GM21381 (cell line): ENCODE measurements at regions not wholly inside any gene's neighbourhood (a gene's known extent, or its start where the extent isn't known, plus 50 kb on each side); places are given as distances from the start of the nearest gene placed in this dataset.
"Not testable (repeated sequence)": the region's sequence is repeated elsewhere in the genome, so short reads cannot be mapped to it uniquely, and the experiment has no call there.

Experiments used
- ATAC-seq: cut with Tn5 transposase; IDR thresholded peaks from one replicate; pipeline ENCODE4 v1.9.1; 2021; ENCODE audit warnings: mild to moderate bottlenecking, moderate library complexity; ENCODE audit not compliant: unreplicated experiment

GRCh38 chr15:38726187-38726586 lies 161.6 kb upstream of the RASGRP1 start:
- no peak for ATAC-seq

GRCh38 chr15:38733331-38733730 lies 168.7 kb upstream of the RASGRP1 start:
- no peak for ATAC-seq

GRCh38 chr15:38740206-38740605 lies 175.6 kb upstream of the RASGRP1 start:
- ATAC-seq = no peak

- no peak for ATAC-seq
These were observed 178.5 kb upstream of the RASGRP1 start for GRCh38 chr15:38743147-38743546.

GRCh38 chr15:38745126-38745525 lies 180.5 kb upstream of the RASGRP1 start:
- ATAC-seq = no peak

GRCh38 chr15:38745626-38746025 lies 181.0 kb upstream of the RASGRP1 start:
- ATAC-seq = no peak

- ATAC-seq = no peak
These were observed 181.6 kb upstream of the RASGRP1 start for GRCh38 chr15:38746211-38746610.

- ATAC-seq = no peak
These were observed 184.1 kb upstream of the RASGRP1 start for GRCh38 chr15:38748710-38749109.

GRCh38 chr15:38750786-38751185 lies 186.2 kb upstream of the RASGRP1 start:
- ATAC-seq = no peak

GRCh38 chr15:38755718-38756117 lies 191.1 kb upstream of the RASGRP1 start:
- no peak for ATAC-seq

- no peak for ATAC-seq
These were observed 191.8 kb upstream of the RASGRP1 start for GRCh38 chr15:38756441-38756840.

- no peak for ATAC-seq
These were observed 193.4 kb upstream of the RASGRP1 start for GRCh38 chr15:38758043-38758442.

GRCh38 chr15:38761681-38762080 lies 197.1 kb upstream of the RASGRP1 start:
- no peak for ATAC-seq

- no peak for ATAC-seq
These were observed 204.4 kb upstream of the RASGRP1 start for GRCh38 chr15:38768970-38769369.

- ATAC-seq = no peak
These were observed 204.9 kb upstream of the RASGRP1 start for GRCh38 chr15:38769492-38769891.

GRCh38 chr15:38774076-38774475 lies 209.5 kb upstream of the RASGRP1 start:
- not testable (repeated sequence) for ATAC-seq

GRCh38 chr15:38781196-38781595 lies 216.6 kb upstream of the RASGRP1 start:
- ATAC-seq = no peak

GRCh38 chr15:38782156-38782555 lies 217.5 kb upstream of the RASGRP1 start:
- no peak for ATAC-seq

GRCh38 chr15:38788918-38789317 lies 224.3 kb upstream of the RASGRP1 start:
- ATAC-seq = no peak

- no peak for ATAC-seq
These were observed 225.0 kb upstream of the RASGRP1 start for GRCh38 chr15:38789566-38789965.

- ATAC-seq = no peak
These were observed 228.7 kb upstream of the RASGRP1 start for GRCh38 chr15:38793206-38793810.

- ATAC-seq = no peak
These were observed 231.0 kb upstream of the RASGRP1 start for GRCh38 chr15:38795471-38796245.

GRCh38 chr15:38796589-38796988 lies 232.0 kb upstream of the RASGRP1 start:
- ATAC-seq = no peak
